IMR-90 (cell line): ENCODE measurements at regions not wholly inside any gene's neighbourhood (a gene's known extent, or its start where the extent isn't known, plus 50 kb on each side); places are given as distances from the start of the nearest gene placed in this dataset.

Experiments
- ATAC-seq: fragments of 200-7000 bp; cut with Tn5 transposase; 2 replicates; pipeline ENCODE4 v1.9.1; 2020; ENCODE audit warnings: low read depth, mild to moderate bottlenecking, moderate library complexity
- BruUV-seq: library from RNA; stranded (reverse); fragments of 400-500 nt; replicated peaks from 2 replicates; lab custom pipeline; 2021; lab: Mats Ljungman, UMichigan
- CTCF ChIA-PET: fragments of 300-600 bp; formaldehyde crosslinking; extraction: SDS; loops from one replicate; lab custom pipeline; 2021; ENCODE audit warnings: antibody characterized with exemption; lab: Yijun Ruan, JAX
- POLR2A ChIA-PET: fragments of 300-600 bp; sonication (Branson Sonifier 250); formaldehyde crosslinking; loops from one replicate; lab custom pipeline; 2022; ENCODE audit warnings: antibody characterized with exemption; ENCODE audit not compliant: unreplicated experiment; lab: Charles Lee
- DNase-seq: peaks from one replicate; pipeline ENCODE4 v3.0.0; 2013
- H2AFZ ChIP-seq: replicated peaks from 2 replicates; pipeline ENCODE3; 2013; ENCODE audit warnings: low read length, mild to moderate bottlenecking; ENCODE audit not compliant: poor library complexity
- H2AK5ac ChIP-seq: 2 replicates; pipeline ENCODE4 v1.6.1; 2013; ENCODE audit warnings: low read depth, low read length, inconsistent platforms
- H2AK9ac ChIP-seq: replicated peaks from 2 replicates; pipeline ENCODE3; 2013; ENCODE audit warnings: mild to moderate bottlenecking, low read depth, low read length, moderate library complexity; ENCODE audit not compliant: poor library complexity
- H2BK120ac ChIP-seq: 2 replicates; pipeline ENCODE4 v1.6.1; 2013; ENCODE audit warnings: low read depth, low read length, inconsistent platforms
- H2BK15ac ChIP-seq: 3 replicates; pipeline ENCODE4 v1.6.1; 2013; ENCODE audit warnings: low read depth, low read length, inconsistent platforms
- H2BK20ac ChIP-seq: 2 replicates; pipeline ENCODE4 v1.6.1; 2013; ENCODE audit warnings: low read depth, mild to moderate bottlenecking, inconsistent platforms, low read length, moderate library complexity
- H2BK5ac ChIP-seq: 2 replicates; pipeline ENCODE4 v1.6.1; 2013; ENCODE audit warnings: mild to moderate bottlenecking, low read depth, low read length, inconsistent platforms; ENCODE audit not compliant: poor library complexity, severe bottlenecking
- H3K14ac ChIP-seq: replicated peaks from 2 replicates; pipeline ENCODE4 v1.6.1; 2013; ENCODE audit warnings: low read depth, low read length, inconsistent platforms
- H3K18ac ChIP-seq: 2 replicates; pipeline ENCODE4 v1.6.1; 2013; ENCODE audit warnings: low read depth, low read length, control low read depth
- H3K23ac ChIP-seq: 2 replicates; pipeline ENCODE4 v1.6.1; 2013; ENCODE audit warnings: low read depth, low read length, inconsistent platforms
- H3K27ac ChIP-seq: 2 replicates; pipeline ENCODE4 v1.5.1; 2013; ENCODE audit warnings: mild to moderate bottlenecking, control low read depth, low read length; ENCODE audit not compliant: insufficient read depth
- H3K27me3 ChIP-seq: 2 replicates; pipeline ENCODE4 v1.6.1; 2013; ENCODE audit warnings: low read length; ENCODE audit not compliant: control insufficient read depth, insufficient read depth
- H3K36me3 ChIP-seq: 2 replicates; pipeline ENCODE4 v1.6.1; 2013; ENCODE audit warnings: low read length, mixed read lengths; ENCODE audit not compliant: control insufficient read depth, insufficient read depth
- H3K4ac ChIP-seq: 2 replicates; pipeline ENCODE4 v1.6.1; 2013; ENCODE audit warnings: low read depth, low read length, inconsistent platforms
- H3K4me1 ChIP-seq: 2 replicates; pipeline ENCODE4 v1.6.1; 2013; ENCODE audit warnings: low read length, mixed read lengths; ENCODE audit not compliant: control insufficient read depth, insufficient read depth
- H3K4me2 ChIP-seq: 2 replicates; pipeline ENCODE4 v1.6.1; 2013; ENCODE audit warnings: low read depth, mild to moderate bottlenecking, control low read depth, low read length, moderate library complexity
- H3K4me3 ChIP-seq: 2 replicates; pipeline ENCODE4 v1.5.1; 2013; ENCODE audit warnings: low read depth, mild to moderate bottlenecking, control low read depth, low read length, moderate library complexity; ENCODE audit not compliant: insufficient read depth
- H3K56ac ChIP-seq: 2 replicates; pipeline ENCODE4 v1.6.1; 2013; ENCODE audit warnings: low read length, inconsistent platforms; ENCODE audit not compliant: insufficient read depth; ENCODE audit errors: extremely low read depth
- H3K79me1 ChIP-seq, 2 experiments: 2 replicates each; pipeline ENCODE4 v1.6.1; 2013; ENCODE audit warnings: low read length in 2 of 2, inconsistent platforms in 1 of 2, low read depth in 1 of 2
- H3K9ac ChIP-seq: 2 replicates; pipeline ENCODE4 v1.6.1; 2013; ENCODE audit warnings: low read depth, low read length, control low read depth
- H3K9me1 ChIP-seq: 2 replicates; pipeline ENCODE4 v1.6.1; 2013; ENCODE audit warnings: low read length, inconsistent platforms; ENCODE audit not compliant: insufficient read depth
- H3K9me3 ChIP-seq: 2 replicates; pipeline ENCODE4 v1.6.1; 2013; ENCODE audit warnings: low read length; ENCODE audit not compliant: control insufficient read depth, insufficient read depth
- H4K20me1 ChIP-seq: 2 replicates; pipeline ENCODE4 v1.6.1; 2013; ENCODE audit warnings: low read length, inconsistent platforms; ENCODE audit not compliant: insufficient read depth
- H4K5ac ChIP-seq: 2 replicates; pipeline ENCODE4 v1.6.1; 2013; ENCODE audit warnings: mild to moderate bottlenecking, low read depth, low read length, control low read depth
- H4K8ac ChIP-seq, 2 experiments: 2 replicates each; pipeline ENCODE4 v1.6.1; 2013; ENCODE audit warnings: low read depth in 2 of 2, low read length in 2 of 2, control low read depth in 1 of 2, inconsistent platforms in 1 of 2
- H4K91ac ChIP-seq: 2 replicates; pipeline ENCODE4 v1.6.1; 2013; ENCODE audit warnings: low read depth, low read length, inconsistent platforms; ENCODE audit not compliant: insufficient read depth
- BHLHE40 ChIP-seq: fragments of 150-350 bp; IDR thresholded peaks from 2 replicates; pipeline ENCODE4 v1.6.1; 2016; ENCODE audit warnings: mild to moderate bottlenecking, low read depth, low read length
- CEBPB ChIP-seq: IDR thresholded peaks from 2 replicates; pipeline ENCODE4 v1.6.1; 2012; ENCODE audit warnings: low read depth, low read length, improper control_type of control experiment
- MAFK ChIP-seq: IDR thresholded peaks from 2 replicates; pipeline ENCODE4 v1.6.1; 2012; ENCODE audit warnings: low read depth, low read length, improper control_type of control experiment
- MAZ ChIP-seq: IDR thresholded peaks from 2 replicates; pipeline ENCODE4 v1.6.1; 2012; ENCODE audit warnings: low read depth, mild to moderate bottlenecking, low read length, improper control_type of control experiment, moderate library complexity, borderline replicate concordance
- NFE2L2 ChIP-seq: fragments of 150-350 bp; IDR thresholded peaks from 2 replicates; pipeline ENCODE4 v1.6.1; 2016; ENCODE audit warnings: low read depth, mild to moderate bottlenecking, low read length
- POLR2A ChIP-seq: IDR thresholded peaks from 2 replicates; pipeline ENCODE4 v1.6.1; 2012; ENCODE audit warnings: mild to moderate bottlenecking, low read depth, low read length
- RCOR1 ChIP-seq: IDR thresholded peaks from 2 replicates; pipeline ENCODE4 v1.6.1; 2012; ENCODE audit warnings: mild to moderate bottlenecking, low read length, improper control_type of control experiment; ENCODE audit not compliant: insufficient replicate concordance
- RFX5 ChIP-seq: IDR thresholded peaks from 2 replicates; pipeline ENCODE4 v1.8.0; 2012; ENCODE audit warnings: low read depth, mild to moderate bottlenecking, low read length, moderate library complexity
- WGBS, 2 experiments: methylation state at CpG; one replicate each; pipeline versions ENCODE4 v1.1.5 to v1.1.7; 2013; ENCODE audit warnings: missing lambda C conversion rate in 2 of 2; ENCODE audit not compliant: insufficient read length in 1 of 2; ENCODE audit errors: extremely low coverage in 2 of 2; 5-methylcytosine and 5-hydroxymethylcytosine counted together
- dilution Hi-C: fragments of 300-500 bp; cut with HindIII; formaldehyde crosslinking; loops from one replicate; pipeline ENCODE4 v1.14.3; 2018; ENCODE audit warnings: low sequenced_read_pairs; ENCODE audit not compliant: unreplicated experiment
- in situ Hi-C: fragments of 300-500 bp; cut with MboI; formaldehyde crosslinking; loops from 3 replicates; pipeline ENCODE4 v1.14.3; 2019; ENCODE audit warnings: low sequenced_read_pairs, inconsistent platforms, mixed read lengths
- intact Hi-C: fragments of 100-400 bp; cut with micrococcal nuclease; formaldehyde crosslinking; loops from 2 replicates; pipeline ENCODE4 v1.10.0; 2022
- TF ChIP-seq, protein P1 (sequence below): fragments of 150-350 bp; IDR thresholded peaks from 2 replicates; pipeline ENCODE4 v1.6.1; 2016; ENCODE audit warnings: low read depth, mild to moderate bottlenecking, low read length, moderate library complexity, borderline replicate concordance
- TF ChIP-seq, protein P2 (sequence below): conservative IDR thresholded peaks from 2 replicates; pipeline ENCODE4 v1.5.1; 2012; ENCODE audit warnings: mild to moderate bottlenecking, low read depth, low read length, improper control_type of control experiment

DNA sequence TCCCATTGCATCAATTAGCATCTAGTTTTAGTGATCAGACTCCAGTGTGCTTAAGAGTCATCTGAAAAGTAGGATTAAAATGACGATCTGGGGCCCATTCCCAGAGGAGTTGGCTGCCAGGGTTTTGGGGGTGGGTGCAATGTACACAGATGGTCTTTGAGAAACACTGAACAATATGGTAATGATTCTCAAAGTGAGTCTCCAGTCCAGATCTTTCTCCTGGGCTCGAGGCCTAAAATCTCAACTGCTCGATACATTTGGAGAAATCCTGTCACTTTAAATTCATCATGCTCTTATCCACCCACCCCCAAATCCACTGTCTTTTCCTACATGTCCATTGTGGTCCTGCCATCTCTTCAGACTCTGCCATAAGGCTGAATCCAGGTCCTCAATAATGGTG is 80.7 kb upstream of the MYLIP start:
- intact Hi-C loops: no loop called here
- H4K5ac ChIP-seq: no peak overlapping the region
- H4K20me1 ChIP-seq: no peaks in the 10 kb centered on the region
- no peak overlapping the region for H2AFZ ChIP-seq
- no peak for TF ChIP-seq BHLHE40
- TF ChIP-seq, protein P1, sequence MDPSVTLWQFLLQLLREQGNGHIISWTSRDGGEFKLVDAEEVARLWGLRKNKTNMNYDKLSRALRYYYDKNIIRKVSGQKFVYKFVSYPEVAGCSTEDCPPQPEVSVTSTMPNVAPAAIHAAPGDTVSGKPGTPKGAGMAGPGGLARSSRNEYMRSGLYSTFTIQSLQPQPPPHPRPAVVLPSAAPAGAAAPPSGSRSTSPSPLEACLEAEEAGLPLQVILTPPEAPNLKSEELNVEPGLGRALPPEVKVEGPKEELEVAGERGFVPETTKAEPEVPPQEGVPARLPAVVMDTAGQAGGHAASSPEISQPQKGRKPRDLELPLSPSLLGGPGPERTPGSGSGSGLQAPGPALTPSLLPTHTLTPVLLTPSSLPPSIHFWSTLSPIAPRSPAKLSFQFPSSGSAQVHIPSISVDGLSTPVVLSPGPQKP: no peak
- no peak for TF ChIP-seq MAFK
- no peak for TF ChIP-seq MAZ
- no peak for TF ChIP-seq RFX5
- no peak for TF ChIP-seq RCOR1
- TF ChIP-seq, protein P2, sequence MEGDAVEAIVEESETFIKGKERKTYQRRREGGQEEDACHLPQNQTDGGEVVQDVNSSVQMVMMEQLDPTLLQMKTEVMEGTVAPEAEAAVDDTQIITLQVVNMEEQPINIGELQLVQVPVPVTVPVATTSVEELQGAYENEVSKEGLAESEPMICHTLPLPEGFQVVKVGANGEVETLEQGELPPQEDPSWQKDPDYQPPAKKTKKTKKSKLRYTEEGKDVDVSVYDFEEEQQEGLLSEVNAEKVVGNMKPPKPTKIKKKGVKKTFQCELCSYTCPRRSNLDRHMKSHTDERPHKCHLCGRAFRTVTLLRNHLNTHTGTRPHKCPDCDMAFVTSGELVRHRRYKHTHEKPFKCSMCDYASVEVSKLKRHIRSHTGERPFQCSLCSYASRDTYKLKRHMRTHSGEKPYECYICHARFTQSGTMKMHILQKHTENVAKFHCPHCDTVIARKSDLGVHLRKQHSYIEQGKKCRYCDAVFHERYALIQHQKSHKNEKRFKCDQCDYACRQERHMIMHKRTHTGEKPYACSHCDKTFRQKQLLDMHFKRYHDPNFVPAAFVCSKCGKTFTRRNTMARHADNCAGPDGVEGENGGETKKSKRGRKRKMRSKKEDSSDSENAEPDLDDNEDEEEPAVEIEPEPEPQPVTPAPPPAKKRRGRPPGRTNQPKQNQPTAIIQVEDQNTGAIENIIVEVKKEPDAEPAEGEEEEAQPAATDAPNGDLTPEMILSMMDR: no peak
- TF ChIP-seq CEBPB: no peak
- no peak for TF ChIP-seq POLR2A
- TF ChIP-seq NFE2L2: no peak
- ATAC-seq: no peak
- H2BK120ac ChIP-seq: no peak overlapping the region
- no peak overlapping the region for H3K56ac ChIP-seq
- no peaks in the 10 kb centered on the region for H3K36me3 ChIP-seq
- H3K18ac ChIP-seq: no peak overlapping the region
- WGBS, 2 experiments: 12% methylated on average over 2 of the region's 3 CpGs; no CpG with 5 or more reads in 1 of the 2 experiments
- in situ Hi-C loops: no loop called here
- DNase-seq: no peak
- H2BK20ac ChIP-seq: no peak overlapping the region
- H3K4me1 ChIP-seq: no peaks in the 10 kb centered on the region
- CTCF ChIA-PET: interaction anchor here (0.6 kb wide), 1 partner anchor 261 kb away, joined by 3 read pairs; no protein-coding TSS in a partner anchor
- H3K4ac ChIP-seq: no peak overlapping the region
- H3K27me3 ChIP-seq: no peaks in the 10 kb centered on the region; the same call in 1 of the 2 replicates
- H3K23ac ChIP-seq: no peak overlapping the region
- H3K9ac ChIP-seq: no peak overlapping the region
- no TSS peak for BruUV-seq
- dilution Hi-C loops: no loop called here
- POLR2A ChIA-PET: no interaction called here
- H3K4me2 ChIP-seq: no peak overlapping the region
- no peaks in the 10 kb centered on the region for H3K79me1 ChIP-seq
- H3K9me3 ChIP-seq: no peaks in the 10 kb centered on the region
- no peak overlapping the region for H2BK15ac ChIP-seq
- no peak overlapping the region for H3K14ac ChIP-seq
- no peak overlapping the region for H2AK9ac ChIP-seq
- H3K4me3 ChIP-seq: no peak overlapping the region
- no peak overlapping the region for H2AK5ac ChIP-seq
- H4K91ac ChIP-seq: no peak overlapping the region
- no peaks in the 10 kb centered on the region for H3K9me1 ChIP-seq
- no peak overlapping the region for H2BK5ac ChIP-seq
- H3K27ac ChIP-seq: no peak overlapping the region
- H4K8ac ChIP-seq: no peak overlapping the region
